ENCODE measurements at regions not wholly inside any gene's neighbourhood (a gene's known extent, or its start where the extent isn't known, plus 50 kb on each side); places are given as distances from the start of the nearest gene placed in this dataset.

DNA sequence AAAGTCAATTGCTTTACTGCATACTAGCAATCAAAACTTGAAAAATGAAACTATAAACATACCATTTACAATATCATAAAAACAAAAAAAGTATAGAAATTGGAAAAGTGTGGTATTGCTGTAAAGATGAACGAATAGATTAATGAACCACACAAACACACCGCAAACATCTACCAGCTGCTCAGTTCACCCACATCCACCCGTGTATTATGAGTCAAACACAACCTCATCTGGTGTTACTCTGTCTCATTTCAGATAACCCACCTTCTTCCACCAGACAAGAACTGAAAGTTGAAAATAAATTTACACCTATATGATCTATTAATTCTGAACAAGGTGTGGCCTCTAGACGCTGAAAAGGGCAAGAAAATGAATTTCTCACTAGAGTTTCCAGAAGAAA is 53.3 kb downstream of the BLID start:
- H3K27ac Mint-ChIP-seq = no peak overlapping the region
- peaks cover 6% of the 10 kb centered on the region for H3K4me1 Mint-ChIP-seq
- Histone ChIP-seq H3K9ac (no peak overlapping the region), H3K4me3 (no peak overlapping the region), H3K9me3 (ENCODE audit: low read depth) (no peaks in the 10 kb centered on the region), H3K4me2 (no peak overlapping the region), H3K79me2 (ENCODE audit: low read depth) (no peaks in the 10 kb centered on the region), H3K27me3 (no peaks in the 10 kb centered on the region), H3K4me1 (peaks cover 2% of the 10 kb centered on the region), H2AFZ (replicated peaks) (no peak overlapping the region), H3K27ac (no peak overlapping the region), H4K20me1 (ENCODE audit: low read depth) (no peaks in the 10 kb centered on the region), H3F3A (ENCODE audit: low read depth) (no peaks in the 10 kb centered on the region), H3K36me3 (peaks cover 5% of the 10 kb centered on the region)
- H3K4me3 Mint-ChIP-seq = no peak overlapping the region
- H3K9me3 Mint-ChIP-seq = peaks cover 26% of the 10 kb centered on the region
- peaks cover 3% of the 10 kb centered on the region for H3K27me3 Mint-ChIP-seq (ENCODE audit: insufficient read depth, low read depth)
- DNase-seq (ENCODE audit: low spot score) = no peak
- peaks cover 14% of the 10 kb centered on the region for H3K36me3 Mint-ChIP-seq
- no peak for TF ChIP-seq EZH2phosphoT487 (IDR thresholded peaks at IDR 0.05)
- TF ChIP-seq, protein P1, sequence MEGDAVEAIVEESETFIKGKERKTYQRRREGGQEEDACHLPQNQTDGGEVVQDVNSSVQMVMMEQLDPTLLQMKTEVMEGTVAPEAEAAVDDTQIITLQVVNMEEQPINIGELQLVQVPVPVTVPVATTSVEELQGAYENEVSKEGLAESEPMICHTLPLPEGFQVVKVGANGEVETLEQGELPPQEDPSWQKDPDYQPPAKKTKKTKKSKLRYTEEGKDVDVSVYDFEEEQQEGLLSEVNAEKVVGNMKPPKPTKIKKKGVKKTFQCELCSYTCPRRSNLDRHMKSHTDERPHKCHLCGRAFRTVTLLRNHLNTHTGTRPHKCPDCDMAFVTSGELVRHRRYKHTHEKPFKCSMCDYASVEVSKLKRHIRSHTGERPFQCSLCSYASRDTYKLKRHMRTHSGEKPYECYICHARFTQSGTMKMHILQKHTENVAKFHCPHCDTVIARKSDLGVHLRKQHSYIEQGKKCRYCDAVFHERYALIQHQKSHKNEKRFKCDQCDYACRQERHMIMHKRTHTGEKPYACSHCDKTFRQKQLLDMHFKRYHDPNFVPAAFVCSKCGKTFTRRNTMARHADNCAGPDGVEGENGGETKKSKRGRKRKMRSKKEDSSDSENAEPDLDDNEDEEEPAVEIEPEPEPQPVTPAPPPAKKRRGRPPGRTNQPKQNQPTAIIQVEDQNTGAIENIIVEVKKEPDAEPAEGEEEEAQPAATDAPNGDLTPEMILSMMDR (IDR thresholded peaks at IDR 0.05) = no peak
- TF ChIP-seq EZH2 (IDR thresholded peaks at IDR 0.05) = no peak

DNA sequence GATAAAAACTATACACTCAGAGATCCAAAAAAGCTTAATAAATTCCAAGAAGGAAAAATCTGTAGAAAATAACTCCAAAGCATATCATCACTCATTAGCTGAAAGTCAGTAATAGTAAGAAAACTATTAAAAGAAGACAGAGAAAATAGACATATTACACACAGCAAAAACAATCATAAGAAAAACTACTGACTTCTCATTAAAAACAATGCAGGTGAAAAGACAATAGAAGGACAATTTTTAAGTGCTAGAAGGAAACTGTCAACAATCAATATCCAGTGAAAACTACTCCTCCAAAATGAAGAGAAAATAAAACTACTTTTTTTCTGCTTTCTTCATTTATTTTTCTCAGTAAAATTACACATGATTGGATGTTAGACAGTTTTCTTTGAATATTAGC is 56.5 kb downstream of the BLID start:
- H3K36me3 Mint-ChIP-seq = peaks cover 5% of the 10 kb centered on the region

DNA sequence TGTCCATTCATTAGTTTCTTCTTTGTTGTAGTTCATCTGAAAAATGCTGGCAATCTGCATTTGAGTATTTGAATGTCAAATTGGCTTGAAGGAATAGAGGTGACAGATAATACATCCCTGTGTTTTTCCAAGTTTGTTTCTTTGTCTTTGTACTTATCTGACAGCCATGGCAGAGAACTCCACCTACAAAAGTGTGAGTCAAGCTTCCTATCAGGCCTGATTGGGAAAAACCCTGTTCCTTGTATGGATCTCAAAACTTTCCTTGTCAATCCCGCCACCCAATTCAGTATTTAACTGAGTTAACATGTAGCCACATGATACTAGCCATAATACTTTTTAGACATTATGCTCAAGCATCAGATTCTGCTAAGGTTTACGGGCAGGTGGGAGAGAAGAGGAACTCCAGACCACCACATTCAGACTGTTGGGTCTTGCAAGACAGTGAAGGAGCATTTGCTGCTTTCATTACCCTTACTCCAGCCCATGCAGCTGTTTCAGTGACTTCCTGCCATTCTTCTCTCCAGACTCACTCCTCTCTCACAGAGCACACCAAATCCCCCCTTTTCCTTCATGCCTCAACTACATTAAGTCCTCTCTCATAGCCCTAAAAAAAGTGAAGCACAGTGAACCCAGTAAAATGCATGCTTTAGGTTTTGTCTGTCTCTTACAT is 65.9 kb downstream of the BLID start:
- Mint-ChIP-seq H3K9me3 (peaks cover 26% of the 10 kb centered on the region), H3K27me3 (ENCODE audit: insufficient read depth, low read depth) (no peaks in the 10 kb centered on the region), H3K36me3 (peaks cover 6% of the 10 kb centered on the region), H3K4me1 (no peaks in the 10 kb centered on the region), H3K27ac (no peak overlapping the region), H3K4me3 (no peak overlapping the region)
- Histone ChIP-seq H3K36me3 (no peaks in the 10 kb centered on the region), H3K27ac (no peak overlapping the region), H3K4me3 (no peak overlapping the region), H3K9ac (no peak overlapping the region), H3K4me1 (no peaks in the 10 kb centered on the region), H3K79me2 (ENCODE audit: low read depth) (no peaks in the 10 kb centered on the region), H3K4me2 (no peak overlapping the region), H4K20me1 (ENCODE audit: low read depth) (no peaks in the 10 kb centered on the region), H2AFZ (replicated peaks) (no peak overlapping the region), H3F3A (ENCODE audit: low read depth) (no peaks in the 10 kb centered on the region), H3K9me3 (ENCODE audit: low read depth) (peaks cover 4% of the 10 kb centered on the region), H3K27me3 (no peaks in the 10 kb centered on the region)
- TF ChIP-seq EZH2 (IDR thresholded peaks at IDR 0.05) (no peak), EZH2phosphoT487 (IDR thresholded peaks at IDR 0.05) (no peak)
- TF ChIP-seq, protein P1 (IDR thresholded peaks at IDR 0.05) = no peak
- DNase-seq (ENCODE audit: low spot score) = no peak

More for the DNA sequence above, 56.5 kb downstream of the BLID start:
- Mint-ChIP-seq H3K4me1 (no peaks in the 10 kb centered on the region), H3K4me3 (no peak overlapping the region), H3K9me3 (peaks cover 20% of the 10 kb centered on the region), H3K27me3 (ENCODE audit: insufficient read depth, low read depth) (peaks cover 3% of the 10 kb centered on the region), H3K27ac (no peak overlapping the region)
- Histone ChIP-seq H4K20me1 (ENCODE audit: low read depth) (no peaks in the 10 kb centered on the region), H2AFZ (replicated peaks) (no peak overlapping the region), H3K4me3 (no peak overlapping the region), H3K4me1 (no peaks in the 10 kb centered on the region), H3K4me2 (no peak overlapping the region), H3K9ac (no peak overlapping the region), H3K36me3 (peaks cover 5% of the 10 kb centered on the region), H3F3A (ENCODE audit: low read depth) (no peaks in the 10 kb centered on the region), H3K79me2 (ENCODE audit: low read depth) (no peaks in the 10 kb centered on the region), H3K27ac (no peak overlapping the region), H3K27me3 (no peaks in the 10 kb centered on the region), H3K9me3 (ENCODE audit: low read depth) (no peaks in the 10 kb centered on the region)
- no peak for TF ChIP-seq EZH2 (IDR thresholded peaks at IDR 0.05)
- no peak for TF ChIP-seq EZH2phosphoT487 (IDR thresholded peaks at IDR 0.05)
- TF ChIP-seq, protein P1 (IDR thresholded peaks at IDR 0.05) = no peak
- no peak for DNase-seq (ENCODE audit: low spot score)
